SH-SY5Y (cell line): ENCODE measurements at regions not wholly inside any gene's neighbourhood (a gene's known extent, or its start where the extent isn't known, plus 50 kb on each side); places are given as distances from the start of the nearest gene placed in this dataset.

Experiments used
- GATA2 ChIP-seq: IDR thresholded peaks from 2 replicates; pipeline ENCODE4 v1.6.1; 2011; ENCODE audit warnings: mild to moderate bottlenecking, low read depth, low read length
- GATA3 ChIP-seq: IDR thresholded peaks from 2 replicates; pipeline ENCODE4 v1.6.1; 2011; ENCODE audit warnings: low read depth, mild to moderate bottlenecking, low read length, moderate library complexity

- TF ChIP-seq GATA2 (no peak), GATA3 (no peak)
Observed at GRCh38 chr15:37814847-37815515, 119.5 kb upstream of the TMCO5A start.
